GM21528 (cell line): ENCODE measurements at regions not wholly inside any gene's neighbourhood (a gene's known extent, or its start where the extent isn't known, plus 50 kb on each side); places are given as distances from the start of the nearest gene placed in this dataset.

Source experiments
- ATAC-seq: cut with Tn5 transposase; IDR thresholded peaks from one replicate; pipeline ENCODE4 v1.9.1; 2021; ENCODE audit warnings: mild to moderate bottlenecking, moderate library complexity; ENCODE audit not compliant: unreplicated experiment, low FRiP score

DNA sequence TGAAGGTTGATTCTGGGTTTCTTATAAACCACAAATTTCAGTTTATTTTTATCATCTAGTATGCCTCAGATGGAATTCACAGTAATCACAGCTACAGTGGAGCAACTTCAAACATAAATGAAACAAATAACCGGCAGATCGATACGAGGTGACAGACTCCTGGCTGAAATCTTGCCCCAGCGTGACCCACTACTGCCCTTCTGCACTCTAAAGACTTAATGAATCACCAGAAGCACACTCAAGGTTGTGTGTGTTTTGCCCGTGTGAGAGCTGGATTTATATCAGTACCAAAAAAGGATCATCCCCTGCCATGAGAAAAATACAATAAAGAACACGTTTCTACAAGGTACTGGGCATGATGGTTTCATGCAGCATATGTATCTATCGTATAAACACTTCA, 161.7 kb downstream of the KLF12 start:
- no peak for ATAC-seq

DNA sequence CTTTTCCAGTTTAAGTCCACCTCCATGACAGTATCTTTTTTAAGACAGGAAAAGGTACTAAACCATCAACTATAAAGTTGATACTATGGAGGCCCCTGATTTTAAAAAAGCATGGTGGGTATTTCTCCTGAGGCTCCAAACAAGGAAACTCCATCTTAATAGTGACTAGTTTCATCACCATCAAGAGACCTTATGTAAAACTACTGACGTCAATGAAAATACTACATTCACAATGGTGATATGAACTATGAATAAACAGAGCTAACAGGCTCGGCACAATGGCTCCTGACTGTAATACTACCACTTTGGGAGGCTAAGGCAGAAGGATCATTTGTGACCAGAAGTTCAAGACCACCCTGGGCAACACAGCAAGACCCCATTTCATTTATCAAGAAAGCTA, 162.7 kb downstream of the KLF12 start:
- ATAC-seq: no peak

DNA sequence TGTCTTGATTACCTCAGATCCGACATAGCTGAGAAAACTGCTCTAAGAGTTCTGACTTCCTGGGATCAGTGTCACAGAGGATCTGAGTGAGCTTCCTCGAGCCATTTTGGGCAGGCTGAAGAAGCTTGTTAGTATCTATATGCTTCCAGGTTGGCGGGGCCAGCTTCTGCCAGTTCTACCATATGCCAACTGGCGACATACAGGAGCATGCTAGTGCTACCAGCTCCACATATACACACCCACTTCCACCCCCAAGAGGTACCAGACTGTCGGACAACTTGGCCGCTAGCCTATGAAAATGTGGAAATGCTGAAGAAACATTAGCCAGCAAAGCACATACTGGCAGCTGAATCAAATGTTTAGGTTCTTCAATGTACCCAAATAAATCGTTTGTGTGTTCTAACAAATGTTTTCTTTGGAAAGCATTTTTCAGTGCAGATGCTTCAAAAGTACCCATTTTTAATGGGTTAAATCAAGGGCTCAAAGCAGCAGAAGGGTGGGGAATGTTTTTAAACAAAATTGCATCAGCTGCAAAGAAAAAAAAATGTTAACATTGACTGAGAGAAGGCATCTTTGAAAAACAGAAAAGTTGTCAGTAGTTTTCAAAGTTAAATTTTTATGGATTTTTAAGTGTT, 163.7 kb downstream of the KLF12 start:
- no peak for ATAC-seq

DNA sequence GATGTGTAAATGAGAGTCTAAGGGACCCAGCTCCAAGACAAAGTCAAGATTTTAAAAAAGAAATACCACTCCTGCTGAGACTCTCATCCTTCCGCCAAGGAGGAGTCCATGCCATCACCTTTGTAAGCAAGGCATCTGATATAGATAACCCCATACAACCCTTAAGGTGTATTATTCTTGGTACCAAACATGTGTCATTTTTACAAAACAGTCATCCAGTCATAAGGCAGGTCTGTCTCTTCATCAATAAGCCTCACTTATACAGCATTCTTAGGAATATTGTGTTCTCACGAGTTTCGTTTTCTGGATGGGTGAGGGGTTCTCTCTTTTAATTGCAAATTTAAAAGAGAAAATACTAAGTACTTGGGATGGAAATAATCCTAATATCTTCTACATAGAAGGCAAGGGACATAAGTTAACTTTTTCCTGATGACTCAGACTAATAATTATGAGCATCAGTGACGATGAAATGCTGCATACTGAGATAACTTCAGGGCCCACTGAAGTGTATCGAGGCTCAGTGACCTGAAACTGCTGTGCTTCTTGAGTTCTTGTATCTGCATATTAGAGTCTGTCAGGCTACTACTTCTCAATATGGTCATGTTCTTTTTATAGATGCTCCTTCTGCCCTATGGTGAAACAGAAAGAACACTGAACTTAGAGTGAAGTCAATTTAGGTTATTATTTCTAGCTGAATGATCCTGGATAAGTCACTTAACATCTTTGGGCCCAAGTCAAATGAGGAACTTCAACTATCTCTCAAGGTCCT, 166.6 kb downstream of the KLF12 start:
- peak; percentile 100 for ATAC-seq

DNA sequence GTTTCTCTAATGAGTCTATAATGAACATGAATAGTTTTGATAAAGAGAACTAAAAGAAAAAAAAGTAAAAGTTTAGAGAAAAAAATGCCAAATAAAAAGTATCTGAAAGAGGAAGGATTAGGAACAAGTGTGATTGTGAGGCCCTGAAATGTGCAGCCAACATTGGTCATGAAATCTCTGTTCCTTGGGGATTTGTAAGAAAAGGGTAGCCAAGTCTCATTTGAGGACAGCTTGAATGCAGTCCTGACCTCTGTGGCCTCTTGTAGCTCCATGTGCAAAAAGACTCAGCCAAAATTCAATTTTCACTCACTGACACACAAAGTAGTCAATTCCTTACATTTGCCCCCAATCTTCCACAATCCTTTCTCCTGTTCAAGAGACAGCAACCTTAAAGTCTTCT, 167.9 kb downstream of the KLF12 start:
- ATAC-seq: no peak

DNA sequence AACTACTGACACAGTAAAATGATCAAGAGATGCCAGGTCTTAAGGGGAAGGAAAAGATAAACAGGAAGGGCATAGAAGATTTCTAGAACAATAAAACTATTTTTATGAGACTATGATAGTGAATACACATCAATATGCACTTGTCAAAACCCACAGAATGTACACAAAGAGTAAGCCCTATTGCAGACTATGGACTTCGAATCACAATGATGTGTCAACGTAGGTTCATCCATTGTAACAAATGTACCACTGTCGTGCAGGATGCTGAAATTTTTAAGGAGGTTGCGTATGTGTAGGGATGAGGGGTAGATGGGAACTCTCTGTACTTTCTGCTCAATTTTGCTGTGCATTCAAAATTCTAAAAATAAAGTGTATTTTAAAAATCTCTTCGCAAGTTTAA, 171.9 kb downstream of the KLF12 start:
- no peak for ATAC-seq

DNA sequence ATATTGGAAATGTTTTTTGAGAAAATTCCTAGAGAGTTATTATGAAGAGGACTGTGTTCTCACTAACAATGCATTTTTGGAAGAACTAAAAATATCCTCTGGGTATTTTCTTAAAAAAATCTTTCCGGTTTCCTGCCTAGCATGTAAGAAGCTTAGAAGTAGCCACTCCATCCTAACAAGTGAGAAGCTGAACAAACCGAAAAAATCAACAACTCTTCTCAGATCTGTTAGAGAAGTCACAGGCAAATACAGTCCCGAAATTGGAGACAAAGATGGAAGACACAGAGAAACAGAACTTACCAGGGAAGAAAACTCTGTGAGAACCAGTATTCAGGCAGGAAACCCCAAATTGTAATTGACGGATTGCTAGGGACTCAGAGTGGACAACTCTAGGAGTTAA, 173.0 kb downstream of the KLF12 start:
- ATAC-seq: no peak

DNA sequence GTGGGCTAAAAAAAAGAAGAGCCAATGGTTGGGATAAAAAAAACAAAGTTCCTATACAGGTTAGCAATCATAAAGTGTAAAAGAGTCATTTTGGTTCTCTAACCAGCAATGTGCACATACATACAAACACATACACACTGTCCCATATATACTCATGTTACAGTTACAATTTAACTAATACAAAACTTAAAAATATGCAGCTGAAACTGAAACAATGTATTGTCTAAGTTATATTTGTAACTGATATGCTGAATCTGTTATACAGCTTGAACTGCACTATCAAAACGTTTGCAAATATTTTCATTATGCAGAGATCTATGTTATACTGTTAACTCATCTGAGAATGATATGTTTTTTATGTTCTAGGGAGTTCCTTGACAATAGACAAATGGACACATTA, 173.7 kb downstream of the KLF12 start:
- ATAC-seq: peak; percentile 65

DNA sequence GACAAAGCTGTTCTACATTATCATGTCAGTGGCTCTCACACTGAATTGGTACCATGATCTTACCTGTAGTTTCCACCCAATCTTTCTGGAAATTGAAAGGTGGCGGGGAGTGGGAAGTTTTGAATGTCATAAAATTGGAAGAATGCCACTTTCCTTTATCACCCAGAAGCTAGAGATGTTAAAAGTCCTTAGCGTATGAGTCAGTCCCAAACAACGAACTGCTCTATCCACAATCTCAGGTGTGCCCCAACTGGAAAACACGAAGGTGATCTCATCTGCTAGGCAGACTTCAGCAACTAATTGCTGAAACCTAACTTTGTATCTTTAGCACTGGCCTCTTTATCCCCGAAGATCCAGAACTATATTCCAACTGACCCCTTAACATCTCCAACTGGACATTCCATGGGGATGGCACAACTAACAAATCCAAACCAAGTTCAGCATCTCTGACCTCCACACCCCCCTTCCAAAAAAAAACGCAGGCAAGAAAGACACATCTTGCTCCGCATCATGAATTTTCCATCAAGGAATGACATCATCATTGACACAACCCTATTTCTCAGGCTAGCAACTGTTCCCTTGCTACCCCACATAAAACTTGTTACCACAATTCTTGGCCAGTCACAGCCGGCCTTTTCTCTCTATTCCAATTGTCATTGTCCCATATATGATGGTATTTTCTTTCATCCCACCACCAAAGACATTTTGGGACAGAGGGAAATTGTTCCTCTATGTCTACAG, 175.4 kb downstream of the KLF12 start:
- ATAC-seq: no peak

DNA sequence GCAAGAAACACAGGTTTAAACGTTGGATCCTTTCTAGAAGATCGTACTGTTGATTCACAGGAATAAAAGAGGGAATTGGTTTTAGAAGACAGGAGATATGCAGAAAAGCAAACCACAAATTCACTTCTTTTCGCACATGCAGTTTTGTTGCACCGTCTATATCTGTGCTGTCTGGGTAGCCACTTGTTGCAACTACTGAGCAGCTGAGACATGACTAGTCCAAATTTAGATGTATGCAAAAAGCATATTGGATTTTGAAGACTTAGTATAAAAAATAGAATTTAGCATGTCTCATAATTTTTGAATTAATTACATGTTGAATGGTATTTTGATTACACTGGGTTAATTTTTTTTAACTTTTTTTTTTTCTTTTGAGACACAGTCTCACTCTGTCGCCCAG, 176.3 kb downstream of the KLF12 start:
- ATAC-seq: no peak

DNA sequence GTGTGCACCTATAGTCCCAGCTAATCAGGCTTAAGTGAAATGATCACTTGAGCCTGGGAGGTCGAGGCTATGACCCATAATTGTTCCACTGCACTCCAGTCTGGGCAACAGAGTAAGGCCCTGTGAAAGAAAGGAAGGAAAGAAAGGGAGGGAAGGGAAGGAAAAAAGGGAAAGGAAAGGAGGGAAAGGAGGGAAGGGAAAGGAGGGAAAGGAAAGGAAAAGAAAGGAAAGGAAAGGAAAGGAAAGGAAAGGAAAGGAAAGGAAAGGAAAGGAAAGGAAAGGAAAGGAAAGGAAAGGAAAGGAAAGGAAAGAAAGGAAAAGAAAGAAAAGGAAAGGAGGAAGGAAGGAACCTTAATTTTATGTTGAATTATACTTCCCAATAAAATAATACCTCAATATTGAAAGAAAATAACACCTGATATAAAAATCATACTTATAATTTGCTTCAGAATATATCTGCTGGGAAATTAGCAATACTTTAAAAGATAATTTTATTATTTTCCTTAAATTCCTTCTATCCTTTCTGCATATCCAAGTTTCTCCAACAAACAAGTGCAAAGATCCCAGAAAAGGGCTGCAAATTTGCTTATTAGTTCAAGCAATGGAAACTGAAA, 177.3 kb downstream of the KLF12 start:
- ATAC-seq: no peak

DNA sequence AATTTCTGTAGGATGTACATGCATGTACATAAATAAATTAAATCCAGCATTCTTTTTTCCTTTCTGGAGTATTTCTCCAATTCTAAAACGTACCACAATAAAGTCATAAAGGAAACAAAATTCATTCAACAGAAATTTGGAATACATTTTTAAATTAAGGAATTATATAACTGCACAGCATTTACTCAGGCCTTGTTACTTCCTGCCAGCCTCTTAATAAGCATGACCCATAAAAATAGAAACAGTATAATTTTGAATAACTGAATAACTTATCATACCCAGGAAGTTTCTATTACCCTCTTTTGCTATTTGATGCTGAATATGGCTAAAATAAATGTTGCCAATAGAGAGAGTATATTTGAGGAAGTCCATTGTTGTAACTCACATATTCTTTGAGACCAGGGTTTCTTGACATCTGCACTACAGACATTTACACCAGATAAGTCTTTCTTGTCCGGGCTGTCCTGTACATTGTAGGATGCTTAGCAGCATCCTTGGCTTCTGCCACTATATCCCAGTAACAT, 178.2 kb downstream of the KLF12 start:
- no peak for ATAC-seq

DNA sequence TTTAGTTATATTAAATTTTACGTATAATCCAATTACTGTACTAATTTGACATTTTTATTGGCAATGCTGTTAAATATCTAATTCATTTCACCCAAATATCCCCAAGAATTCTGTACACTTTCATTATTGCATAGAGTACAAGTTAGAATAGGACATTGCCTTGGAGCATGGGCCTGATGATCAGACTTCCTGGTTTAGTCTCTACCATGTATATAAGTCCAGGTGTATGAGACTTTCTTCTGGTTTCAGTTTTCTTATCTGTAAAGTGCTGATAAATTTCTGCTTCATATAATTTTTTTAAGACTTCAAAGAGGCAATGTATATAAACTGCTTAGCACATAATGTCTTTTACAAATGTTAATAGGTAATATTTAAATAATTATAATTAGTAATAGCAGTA, 179.4 kb downstream of the KLF12 start:
- ATAC-seq: peak; percentile 63

DNA sequence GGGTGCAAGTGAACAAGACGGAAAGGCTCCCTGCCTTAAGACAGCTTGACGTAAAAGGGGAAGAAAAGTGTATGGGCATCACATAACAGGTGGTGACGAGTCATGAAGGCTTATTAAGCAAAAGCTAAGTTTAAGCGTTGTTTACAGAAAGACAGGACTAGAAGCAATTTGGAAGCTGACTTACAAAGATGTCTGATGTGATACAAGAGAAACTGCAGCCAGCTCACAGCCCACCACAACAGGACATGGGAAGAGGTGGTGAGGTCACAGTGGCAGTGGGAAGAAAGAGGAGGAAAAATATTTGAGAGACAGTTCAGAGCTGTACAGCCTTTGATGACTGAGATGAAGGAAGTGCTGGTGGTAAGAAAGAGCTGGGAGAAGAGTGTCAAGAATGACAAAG, 181.6 kb downstream of the KLF12 start:
- ATAC-seq: no peak

DNA sequence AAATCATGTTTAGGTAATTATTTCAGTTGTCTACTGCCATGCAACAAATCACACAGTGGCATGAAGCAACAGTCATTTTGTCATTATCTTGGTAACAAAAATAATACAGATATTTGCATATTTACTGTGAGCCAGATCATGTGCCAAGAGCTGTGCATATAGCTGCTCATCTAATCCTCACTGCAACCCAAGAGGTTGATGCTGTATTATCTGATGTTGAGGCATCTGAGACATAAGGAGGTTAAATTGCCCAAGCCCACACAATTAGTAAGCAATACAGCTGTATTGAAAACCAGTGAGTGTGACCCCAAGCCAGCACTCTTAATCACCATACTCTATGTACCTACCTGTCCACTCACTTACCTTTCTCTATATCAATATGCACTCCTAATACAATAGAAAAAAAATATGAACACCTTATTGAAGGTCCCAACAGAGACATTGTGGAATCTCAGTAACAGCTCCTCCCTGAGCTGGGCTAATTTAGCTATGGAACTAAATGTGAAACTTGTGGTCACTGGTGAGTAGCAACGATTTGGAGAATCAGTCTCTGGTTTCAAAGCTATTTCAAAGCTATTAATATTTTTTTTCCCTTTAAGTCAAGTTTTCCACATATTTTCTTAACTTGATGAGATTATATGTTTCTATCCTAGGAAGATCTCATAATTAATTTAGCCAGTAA, 185.2 kb downstream of the KLF12 start:
- peak; percentile 61 for ATAC-seq

DNA sequence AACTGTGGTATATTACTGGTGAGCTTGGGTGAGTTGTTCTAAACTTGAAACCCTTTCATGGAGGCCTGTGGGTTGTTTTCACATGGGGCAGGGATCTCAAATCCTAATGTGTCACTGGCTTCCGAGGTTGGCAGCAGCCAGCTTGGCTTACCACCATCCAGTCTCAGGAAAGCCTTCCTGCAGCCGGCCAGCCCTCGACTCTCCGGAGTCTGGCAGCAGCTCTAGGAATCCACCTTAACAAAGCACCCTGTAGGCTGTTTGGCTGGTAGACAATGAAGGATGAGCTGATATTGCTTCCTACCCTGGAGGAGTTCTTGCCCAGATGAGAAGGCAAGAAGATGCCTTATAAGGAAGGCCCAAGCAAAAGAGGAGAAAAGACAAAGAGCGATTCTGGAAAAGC, 188.3 kb downstream of the KLF12 start:
- no peak for ATAC-seq

DNA sequence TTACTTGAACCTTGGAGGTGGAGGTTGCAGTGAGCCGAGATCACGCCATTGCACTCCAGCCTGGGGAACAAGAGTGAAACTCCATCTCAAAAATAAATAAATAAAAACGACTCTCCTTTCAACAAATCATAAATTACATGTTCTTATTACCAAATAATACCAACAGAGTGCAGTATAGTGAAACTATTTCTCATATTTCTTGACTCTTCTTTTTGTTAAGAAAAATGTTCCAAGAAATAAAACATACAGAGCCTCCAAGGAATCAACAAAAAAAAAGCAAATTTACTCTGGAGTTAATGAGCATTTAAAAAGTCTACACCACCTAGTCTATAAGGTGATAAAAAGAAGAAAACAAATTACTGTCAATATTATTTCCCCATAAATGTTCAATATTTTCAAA, 188.8 kb downstream of the KLF12 start:
- no peak for ATAC-seq

DNA sequence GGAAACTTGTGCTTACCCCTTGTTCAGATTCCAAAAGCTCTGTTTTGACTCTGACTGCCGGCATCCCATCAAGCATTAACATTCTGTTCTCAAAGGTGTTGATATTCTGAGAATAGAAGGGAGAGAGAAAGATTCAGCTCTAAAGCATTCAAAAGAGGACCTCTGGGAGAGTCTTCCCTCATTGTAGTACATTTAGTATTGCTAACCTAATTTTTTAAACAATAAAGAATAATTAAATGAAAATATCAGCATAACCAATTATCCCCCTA, 190.3 kb downstream of the KLF12 start:
- ATAC-seq: no peak

DNA sequence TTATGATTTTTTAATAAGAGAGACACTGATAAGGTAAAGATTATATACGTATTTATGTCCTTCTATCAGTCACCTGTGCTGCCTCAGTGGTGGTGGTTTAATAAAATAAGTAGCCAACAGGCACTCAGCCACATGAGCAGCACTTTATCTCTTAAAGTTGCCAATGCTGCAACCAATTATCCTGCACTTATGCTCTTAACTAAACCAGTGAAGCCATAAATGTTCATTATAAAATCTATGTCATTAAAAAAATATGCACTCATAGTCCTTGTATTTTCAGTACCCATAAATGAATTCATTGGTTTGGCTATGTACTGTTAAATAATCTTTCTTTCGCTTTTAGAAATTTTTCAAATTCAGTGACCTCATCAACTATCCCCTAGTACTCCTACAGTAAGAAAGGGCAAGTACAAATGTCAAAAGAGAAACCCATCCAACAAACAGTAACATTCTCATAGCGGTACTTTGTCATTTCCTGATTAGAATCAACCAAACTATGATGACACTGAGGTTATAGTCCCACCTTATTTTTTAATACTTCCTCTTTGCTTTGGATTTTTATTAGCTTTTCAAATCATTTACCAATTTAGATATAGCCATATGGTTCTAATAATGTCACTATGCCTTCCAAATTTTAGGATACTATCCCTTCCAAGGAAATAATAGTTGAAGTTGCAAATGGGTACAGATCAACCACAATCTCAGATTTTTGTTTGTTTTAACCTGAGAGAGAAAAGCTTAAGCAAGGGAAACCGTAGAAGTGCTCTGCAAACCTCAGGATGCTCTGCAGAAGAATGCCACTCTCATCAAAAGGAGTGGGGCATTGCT, 190.9 kb downstream of the KLF12 start:
- peak; percentile 78 for ATAC-seq

DNA sequence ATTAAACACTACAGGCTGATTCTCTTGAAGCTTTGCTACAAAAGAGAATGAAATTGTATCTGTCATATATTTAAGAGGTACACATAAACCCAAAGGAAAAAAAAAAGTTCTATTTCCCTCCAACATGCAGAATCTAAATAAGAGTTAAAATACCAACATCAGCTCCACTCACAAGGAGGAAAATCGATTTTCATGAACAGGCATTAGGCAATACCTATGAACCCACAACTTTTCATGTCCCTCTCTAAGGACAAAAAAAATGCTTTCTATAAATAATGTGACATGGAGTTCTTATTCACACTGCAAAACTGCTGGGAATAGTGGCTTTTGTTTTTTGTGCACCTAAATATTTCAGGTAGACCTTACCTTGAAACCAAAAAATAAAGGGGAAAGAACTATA, 192.5 kb downstream of the KLF12 start:
- ATAC-seq: no peak
